ENCODE measurements at regions not wholly inside any gene's neighbourhood (a gene's known extent, or its start where the extent isn't known, plus 50 kb on each side); places are given as distances from the start of the nearest gene placed in this dataset.

DNA sequence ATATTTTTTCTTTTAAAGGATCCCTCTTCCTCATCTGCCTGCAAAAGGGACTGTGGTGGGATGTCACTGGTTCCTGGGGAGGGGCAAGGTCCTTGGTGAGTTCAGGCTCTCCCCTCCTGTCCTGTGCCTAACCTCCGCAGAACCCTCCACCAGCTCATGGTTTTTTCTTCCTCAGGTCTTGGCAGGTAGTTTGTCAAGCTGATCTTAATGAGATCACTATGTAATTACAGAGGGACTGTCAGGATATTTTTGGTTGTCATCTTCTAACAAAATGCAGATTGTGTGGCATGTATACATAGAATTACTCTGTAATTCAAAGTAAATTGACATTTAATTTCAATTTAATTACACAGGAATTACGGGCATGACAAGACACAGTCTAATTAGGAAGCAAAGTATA, 150.3 kb upstream of the SEMA6A start:
- Histone ChIP-seq H3K9me2 (ENCODE audit: insufficient read depth) (no peaks in the 10 kb centered on the region; the same call in 1 of the 2 replicates), H3K27ac (ENCODE audit: low read depth) (no peak overlapping the region), H2AFZ (0 out of 2 replicates have a peak overlapping the region, but pooled peaks have one; percentile 2), H3K36me3 (ENCODE audit: insufficient read depth) (no peaks in the 10 kb centered on the region), H3K4me1 (ENCODE audit: insufficient read depth) (no peaks in the 10 kb centered on the region), H3K79me2 (replicated peaks; ENCODE audit: insufficient read depth) (no peaks in the 10 kb centered on the region), H4K20me1 (replicated peaks; ENCODE audit: insufficient read depth) (no peaks in the 10 kb centered on the region), H3K4me2 (no peak overlapping the region), H3F3A (replicated peaks; ENCODE audit: low read depth) (no peaks in the 10 kb centered on the region; the same call in 1 of the 2 replicates), H3K4me3 (no peak overlapping the region), H3K27me3 (ENCODE audit: insufficient read depth) (no peaks in the 10 kb centered on the region)
- H3K36me3 Mint-ChIP-seq (ENCODE audit: low read depth), result no peaks in the 10 kb centered on the region
- H3K4me1 Mint-ChIP-seq, result peaks cover 6% of the 10 kb centered on the region; the same call in 2 of the 3 replicates
- no peaks in the 10 kb centered on the region for H3K9me3 Mint-ChIP-seq
- TF ChIP-seq ZNF114 (CRISPR knock-in tag; IDR thresholded peaks at IDR 0.05) (no peak), EZH2phosphoT487 (IDR thresholded peaks at IDR 0.05; ENCODE audit: unreplicated experiment) (no peak), CREB1 (CRISPR knock-in tag; IDR thresholded peaks at IDR 0.05; ENCODE audit: low read depth) (no peak)
- TF ChIP-seq, protein P1, sequence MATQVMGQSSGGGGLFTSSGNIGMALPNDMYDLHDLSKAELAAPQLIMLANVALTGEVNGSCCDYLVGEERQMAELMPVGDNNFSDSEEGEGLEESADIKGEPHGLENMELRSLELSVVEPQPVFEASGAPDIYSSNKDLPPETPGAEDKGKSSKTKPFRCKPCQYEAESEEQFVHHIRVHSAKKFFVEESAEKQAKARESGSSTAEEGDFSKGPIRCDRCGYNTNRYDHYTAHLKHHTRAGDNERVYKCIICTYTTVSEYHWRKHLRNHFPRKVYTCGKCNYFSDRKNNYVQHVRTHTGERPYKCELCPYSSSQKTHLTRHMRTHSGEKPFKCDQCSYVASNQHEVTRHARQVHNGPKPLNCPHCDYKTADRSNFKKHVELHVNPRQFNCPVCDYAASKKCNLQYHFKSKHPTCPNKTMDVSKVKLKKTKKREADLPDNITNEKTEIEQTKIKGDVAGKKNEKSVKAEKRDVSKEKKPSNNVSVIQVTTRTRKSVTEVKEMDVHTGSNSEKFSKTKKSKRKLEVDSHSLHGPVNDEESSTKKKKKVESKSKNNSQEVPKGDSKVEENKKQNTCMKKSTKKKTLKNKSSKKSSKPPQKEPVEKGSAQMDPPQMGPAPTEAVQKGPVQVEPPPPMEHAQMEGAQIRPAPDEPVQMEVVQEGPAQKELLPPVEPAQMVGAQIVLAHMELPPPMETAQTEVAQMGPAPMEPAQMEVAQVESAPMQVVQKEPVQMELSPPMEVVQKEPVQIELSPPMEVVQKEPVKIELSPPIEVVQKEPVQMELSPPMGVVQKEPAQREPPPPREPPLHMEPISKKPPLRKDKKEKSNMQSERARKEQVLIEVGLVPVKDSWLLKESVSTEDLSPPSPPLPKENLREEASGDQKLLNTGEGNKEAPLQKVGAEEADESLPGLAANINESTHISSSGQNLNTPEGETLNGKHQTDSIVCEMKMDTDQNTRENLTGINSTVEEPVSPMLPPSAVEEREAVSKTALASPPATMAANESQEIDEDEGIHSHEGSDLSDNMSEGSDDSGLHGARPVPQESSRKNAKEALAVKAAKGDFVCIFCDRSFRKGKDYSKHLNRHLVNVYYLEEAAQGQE (IDR thresholded peaks at IDR 0.05; ENCODE audit: unreplicated experiment), result no peak
- TF ChIP-seq, protein P2, sequence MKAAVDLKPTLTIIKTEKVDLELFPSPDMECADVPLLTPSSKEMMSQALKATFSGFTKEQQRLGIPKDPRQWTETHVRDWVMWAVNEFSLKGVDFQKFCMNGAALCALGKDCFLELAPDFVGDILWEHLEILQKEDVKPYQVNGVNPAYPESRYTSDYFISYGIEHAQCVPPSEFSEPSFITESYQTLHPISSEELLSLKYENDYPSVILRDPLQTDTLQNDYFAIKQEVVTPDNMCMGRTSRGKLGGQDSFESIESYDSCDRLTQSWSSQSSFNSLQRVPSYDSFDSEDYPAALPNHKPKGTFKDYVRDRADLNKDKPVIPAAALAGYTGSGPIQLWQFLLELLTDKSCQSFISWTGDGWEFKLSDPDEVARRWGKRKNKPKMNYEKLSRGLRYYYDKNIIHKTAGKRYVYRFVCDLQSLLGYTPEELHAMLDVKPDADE (IDR thresholded peaks at IDR 0.05), result no peak
- TF ChIP-seq, protein P3, sequence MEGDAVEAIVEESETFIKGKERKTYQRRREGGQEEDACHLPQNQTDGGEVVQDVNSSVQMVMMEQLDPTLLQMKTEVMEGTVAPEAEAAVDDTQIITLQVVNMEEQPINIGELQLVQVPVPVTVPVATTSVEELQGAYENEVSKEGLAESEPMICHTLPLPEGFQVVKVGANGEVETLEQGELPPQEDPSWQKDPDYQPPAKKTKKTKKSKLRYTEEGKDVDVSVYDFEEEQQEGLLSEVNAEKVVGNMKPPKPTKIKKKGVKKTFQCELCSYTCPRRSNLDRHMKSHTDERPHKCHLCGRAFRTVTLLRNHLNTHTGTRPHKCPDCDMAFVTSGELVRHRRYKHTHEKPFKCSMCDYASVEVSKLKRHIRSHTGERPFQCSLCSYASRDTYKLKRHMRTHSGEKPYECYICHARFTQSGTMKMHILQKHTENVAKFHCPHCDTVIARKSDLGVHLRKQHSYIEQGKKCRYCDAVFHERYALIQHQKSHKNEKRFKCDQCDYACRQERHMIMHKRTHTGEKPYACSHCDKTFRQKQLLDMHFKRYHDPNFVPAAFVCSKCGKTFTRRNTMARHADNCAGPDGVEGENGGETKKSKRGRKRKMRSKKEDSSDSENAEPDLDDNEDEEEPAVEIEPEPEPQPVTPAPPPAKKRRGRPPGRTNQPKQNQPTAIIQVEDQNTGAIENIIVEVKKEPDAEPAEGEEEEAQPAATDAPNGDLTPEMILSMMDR (conservative IDR thresholded peaks at IDR 0.05; ENCODE audit: low read depth in 2 of 2), result no peak
- H3K27ac Mint-ChIP-seq, result no peak overlapping the region
- ATAC-seq, result no peak
- H3K4me3 Mint-ChIP-seq, result no peak overlapping the region
- peaks cover 4% of the 10 kb centered on the region for H3K27me3 Mint-ChIP-seq (ENCODE audit: insufficient read depth, low read depth, poor library complexity)
- DNase-seq (ENCODE audit: low spot score), result no peak

DNA sequence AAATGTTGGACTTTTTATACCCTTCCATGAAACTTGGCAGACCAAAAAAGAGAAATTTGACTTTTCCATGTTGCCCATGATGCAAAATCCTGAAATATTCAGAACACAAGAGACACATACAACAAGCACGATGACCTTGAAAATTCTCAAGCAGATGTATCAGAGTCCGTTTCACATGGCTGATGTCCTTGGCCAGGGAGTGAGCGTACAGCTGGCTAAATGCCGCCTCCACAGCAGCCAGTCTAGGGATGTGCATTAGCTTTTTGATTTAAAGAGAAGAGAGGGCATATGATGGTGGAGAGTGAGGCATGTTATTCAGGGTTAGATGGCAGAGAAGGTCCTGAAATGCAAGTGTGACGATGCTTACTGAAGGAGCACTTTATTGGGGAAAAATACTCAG, 148.0 kb upstream of the SEMA6A start:
- peaks cover 4% of the 10 kb centered on the region for H3K27me3 Mint-ChIP-seq (ENCODE audit: insufficient read depth, low read depth, poor library complexity)
- no peaks in the 10 kb centered on the region for H3K36me3 Mint-ChIP-seq (ENCODE audit: low read depth)
- Histone ChIP-seq H4K20me1 (replicated peaks; ENCODE audit: insufficient read depth) (no peaks in the 10 kb centered on the region), H3F3A (replicated peaks; ENCODE audit: low read depth) (no peaks in the 10 kb centered on the region; the same call in 1 of the 2 replicates), H3K4me1 (ENCODE audit: insufficient read depth) (no peaks in the 10 kb centered on the region), H3K79me2 (replicated peaks; ENCODE audit: insufficient read depth) (no peaks in the 10 kb centered on the region), H3K27ac (ENCODE audit: low read depth) (no peak overlapping the region), H3K4me3 (no peak overlapping the region), H2AFZ (peak overlapping the region; percentile 35; the same call in 1 of the 2 replicates), H3K27me3 (ENCODE audit: insufficient read depth) (no peaks in the 10 kb centered on the region), H3K4me2 (no peak overlapping the region), H3K36me3 (ENCODE audit: insufficient read depth) (no peaks in the 10 kb centered on the region), H3K9me2 (ENCODE audit: insufficient read depth) (no peaks in the 10 kb centered on the region)
- no peak for ATAC-seq
- no peak overlapping the region for H3K4me3 Mint-ChIP-seq
- peaks cover 6% of the 10 kb centered on the region; the same call in 2 of the 3 replicates for H3K4me1 Mint-ChIP-seq
- no peaks in the 10 kb centered on the region for H3K9me3 Mint-ChIP-seq
- no peak overlapping the region for H3K27ac Mint-ChIP-seq
- DNase-seq (ENCODE audit: low spot score), result no peak
- TF ChIP-seq EZH2 (IDR thresholded peaks at IDR 0.05; ENCODE audit: low read depth, unreplicated experiment), result no peak
- no peak for TF ChIP-seq STAT1 (IDR thresholded peaks at IDR 0.05; ENCODE audit: unreplicated experiment)
- TF ChIP-seq, protein P4, sequence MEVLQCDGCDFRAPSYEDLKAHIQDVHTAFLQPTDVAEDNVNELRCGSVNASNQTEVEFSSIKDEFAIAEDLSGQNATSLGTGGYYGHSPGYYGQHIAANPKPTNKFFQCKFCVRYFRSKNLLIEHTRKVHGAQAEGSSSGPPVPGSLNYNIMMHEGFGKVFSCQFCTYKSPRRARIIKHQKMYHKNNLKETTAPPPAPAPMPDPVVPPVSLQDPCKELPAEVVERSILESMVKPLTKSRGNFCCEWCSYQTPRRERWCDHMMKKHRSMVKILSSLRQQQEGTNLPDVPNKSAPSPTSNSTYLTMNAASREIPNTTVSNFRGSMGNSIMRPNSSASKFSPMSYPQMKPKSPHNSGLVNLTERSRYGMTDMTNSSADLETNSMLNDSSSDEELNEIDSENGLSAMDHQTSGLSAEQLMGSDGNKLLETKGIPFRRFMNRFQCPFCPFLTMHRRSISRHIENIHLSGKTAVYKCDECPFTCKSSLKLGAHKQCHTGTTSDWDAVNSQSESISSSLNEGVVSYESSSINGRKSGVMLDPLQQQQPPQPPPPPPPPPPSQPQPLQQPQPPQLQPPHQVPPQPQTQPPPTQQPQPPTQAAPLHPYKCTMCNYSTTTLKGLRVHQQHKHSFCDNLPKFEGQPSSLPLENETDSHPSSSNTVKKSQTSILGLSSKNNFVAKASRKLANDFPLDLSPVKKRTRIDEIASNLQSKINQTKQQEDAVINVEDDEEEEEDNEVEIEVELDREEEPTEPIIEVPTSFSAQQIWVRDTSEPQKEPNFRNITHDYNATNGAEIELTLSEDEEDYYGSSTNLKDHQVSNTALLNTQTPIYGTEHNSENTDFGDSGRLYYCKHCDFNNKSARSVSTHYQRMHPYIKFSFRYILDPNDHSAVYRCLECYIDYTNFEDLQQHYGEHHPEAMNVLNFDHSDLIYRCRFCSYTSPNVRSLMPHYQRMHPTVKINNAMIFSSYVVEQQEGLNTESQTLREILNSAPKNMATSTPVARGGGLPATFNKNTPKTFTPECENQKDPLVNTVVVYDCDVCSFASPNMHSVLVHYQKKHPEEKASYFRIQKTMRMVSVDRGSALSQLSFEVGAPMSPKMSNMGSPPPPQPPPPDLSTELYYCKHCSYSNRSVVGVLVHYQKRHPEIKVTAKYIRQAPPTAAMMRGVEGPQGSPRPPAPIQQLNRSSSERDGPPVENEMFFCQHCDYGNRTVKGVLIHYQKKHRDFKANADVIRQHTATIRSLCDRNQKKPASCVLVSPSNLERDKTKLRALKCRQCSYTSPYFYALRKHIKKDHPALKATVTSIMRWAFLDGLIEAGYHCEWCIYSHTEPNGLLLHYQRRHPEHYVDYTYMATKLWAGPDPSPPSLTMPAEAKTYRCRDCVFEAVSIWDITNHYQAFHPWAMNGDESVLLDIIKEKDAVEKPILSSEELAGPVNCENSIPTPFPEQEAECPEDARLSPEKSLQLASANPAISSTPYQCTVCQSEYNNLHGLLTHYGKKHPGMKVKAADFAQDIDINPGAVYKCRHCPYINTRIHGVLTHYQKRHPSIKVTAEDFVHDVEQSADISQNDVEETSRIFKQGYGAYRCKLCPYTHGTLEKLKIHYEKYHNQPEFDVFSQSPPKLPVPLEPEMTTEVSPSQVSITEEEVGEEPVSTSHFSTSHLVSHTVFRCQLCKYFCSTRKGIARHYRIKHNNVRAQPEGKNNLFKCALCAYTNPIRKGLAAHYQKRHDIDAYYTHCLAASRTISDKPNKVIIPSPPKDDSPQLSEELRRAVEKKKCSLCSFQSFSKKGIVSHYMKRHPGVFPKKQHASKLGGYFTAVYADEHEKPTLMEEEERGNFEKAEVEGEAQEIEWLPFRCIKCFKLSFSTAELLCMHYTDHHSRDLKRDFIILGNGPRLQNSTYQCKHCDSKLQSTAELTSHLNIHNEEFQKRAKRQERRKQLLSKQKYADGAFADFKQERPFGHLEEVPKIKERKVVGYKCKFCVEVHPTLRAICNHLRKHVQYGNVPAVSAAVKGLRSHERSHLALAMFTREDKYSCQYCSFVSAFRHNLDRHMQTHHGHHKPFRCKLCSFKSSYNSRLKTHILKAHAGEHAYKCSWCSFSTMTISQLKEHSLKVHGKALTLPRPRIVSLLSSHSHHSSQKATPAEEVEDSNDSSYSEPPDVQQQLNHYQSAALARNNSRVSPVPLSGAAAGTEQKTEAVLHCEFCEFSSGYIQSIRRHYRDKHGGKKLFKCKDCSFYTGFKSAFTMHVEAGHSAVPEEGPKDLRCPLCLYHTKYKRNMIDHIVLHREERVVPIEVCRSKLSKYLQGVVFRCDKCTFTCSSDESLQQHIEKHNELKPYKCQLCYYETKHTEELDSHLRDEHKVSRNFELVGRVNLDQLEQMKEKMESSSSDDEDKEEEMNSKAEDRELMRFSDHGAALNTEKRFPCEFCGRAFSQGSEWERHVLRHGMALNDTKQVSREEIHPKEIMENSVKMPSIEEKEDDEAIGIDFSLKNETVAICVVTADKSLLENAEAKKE (CRISPR knock-in tag; IDR thresholded peaks at IDR 0.05), result no peak

All from GM23338 (cell line).